ENCODE measurements at regions not wholly inside any gene's neighbourhood (a gene's known extent, or its start where the extent isn't known, plus 50 kb on each side); places are given as distances from the start of the nearest gene placed in this dataset.

GRCh38 chr16:79748629-79749028, 148.1 kb upstream of the MAF start:
- TF ChIP-seq, protein P1, sequence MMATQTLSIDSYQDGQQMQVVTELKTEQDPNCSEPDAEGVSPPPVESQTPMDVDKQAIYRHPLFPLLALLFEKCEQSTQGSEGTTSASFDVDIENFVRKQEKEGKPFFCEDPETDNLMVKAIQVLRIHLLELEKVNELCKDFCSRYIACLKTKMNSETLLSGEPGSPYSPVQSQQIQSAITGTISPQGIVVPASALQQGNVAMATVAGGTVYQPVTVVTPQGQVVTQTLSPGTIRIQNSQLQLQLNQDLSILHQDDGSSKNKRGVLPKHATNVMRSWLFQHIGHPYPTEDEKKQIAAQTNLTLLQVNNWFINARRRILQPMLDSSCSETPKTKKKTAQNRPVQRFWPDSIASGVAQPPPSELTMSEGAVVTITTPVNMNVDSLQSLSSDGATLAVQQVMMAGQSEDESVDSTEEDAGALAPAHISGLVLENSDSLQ (IDR thresholded peaks at IDR 0.05), result no peak
- TF ChIP-seq FOXM1 (IDR thresholded peaks at IDR 0.05; ENCODE audit: borderline replicate concordance) (no peak), ZNF384 (IDR thresholded peaks at IDR 0.05) (no peak), NFRKB (IDR thresholded peaks at IDR 0.05) (no peak), ELF4 (IDR thresholded peaks at IDR 0.05) (no peak), SP1 (IDR thresholded peaks at IDR 0.05) (no peak), BHLHE40 (IDR thresholded peaks at IDR 0.05; ENCODE audit: borderline replicate concordance) (no peak), TARDBP (IDR thresholded peaks at IDR 0.05) (no peak), HDGF (IDR thresholded peaks at IDR 0.05; ENCODE audit: borderline replicate concordance) (no peak), CTBP1 (IDR thresholded peaks at IDR 0.05; ENCODE audit: borderline replicate concordance) (no peak), FOXA1 (IDR thresholded peaks at IDR 0.05) (no peak), SUZ12 (IDR thresholded peaks at IDR 0.05) (no peak), ARNT (IDR thresholded peaks at IDR 0.05) (no peak), L3MBTL2 (conservative IDR thresholded peaks at IDR 0.05) (no peak)
